ENCODE measurements at regions not wholly inside any gene's neighbourhood (a gene's known extent, or its start where the extent isn't known, plus 50 kb on each side); places are given as distances from the start of the nearest gene placed in this dataset.
A peak's percentile ranks its signal among the peaks of the same experiment; 100 is the strongest.

DNA sequence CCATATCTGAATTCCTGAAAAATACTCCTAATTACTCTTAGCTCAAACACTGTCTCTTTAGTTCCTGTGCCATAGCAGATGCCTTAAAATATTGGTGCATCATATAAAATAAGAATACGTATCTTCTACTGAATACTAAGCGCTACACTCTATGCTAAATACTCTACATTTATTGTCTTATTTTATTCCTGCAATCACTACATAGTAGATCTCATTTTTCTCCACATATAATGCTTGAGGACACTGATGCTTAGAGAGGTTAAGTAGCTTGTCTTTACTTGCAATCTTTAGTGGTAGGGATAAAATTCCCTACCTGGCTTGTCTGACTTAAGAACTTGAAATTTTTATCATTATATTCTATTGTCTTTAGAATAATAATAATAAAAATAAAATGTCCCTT lies 137.3 kb upstream of the SETBP1 start:
- intact Hi-C loops (cut with DNase I; ENCODE audit: low total_unique reads) (no loop called here), in situ Hi-C loops (cut with MboI; ENCODE audit: low pct_ligation_motif_present in 1 of 4, low pct_unique_long_range_greater_than_20kb in 1 of 4, low sequenced_read_pairs in 3 of 4) (no loop called here)
- DNase-seq = no peak
- peaks cover 0 to 6% (median 0%) of the 10 kb centered on the region in 4 donors for H3K4me1 ChIP-seq
- H3K9me3 ChIP-seq = no peaks in the 10 kb centered on the region
- no peak overlapping the region for H3K27ac ChIP-seq
- no peak for TF ChIP-seq EP300 (IDR thresholded peaks at IDR 0.05; ENCODE audit: low read depth)
- TF ChIP-seq POLR2A (IDR thresholded peaks at IDR 0.05) = no peak
- TF ChIP-seq, protein P1, sequence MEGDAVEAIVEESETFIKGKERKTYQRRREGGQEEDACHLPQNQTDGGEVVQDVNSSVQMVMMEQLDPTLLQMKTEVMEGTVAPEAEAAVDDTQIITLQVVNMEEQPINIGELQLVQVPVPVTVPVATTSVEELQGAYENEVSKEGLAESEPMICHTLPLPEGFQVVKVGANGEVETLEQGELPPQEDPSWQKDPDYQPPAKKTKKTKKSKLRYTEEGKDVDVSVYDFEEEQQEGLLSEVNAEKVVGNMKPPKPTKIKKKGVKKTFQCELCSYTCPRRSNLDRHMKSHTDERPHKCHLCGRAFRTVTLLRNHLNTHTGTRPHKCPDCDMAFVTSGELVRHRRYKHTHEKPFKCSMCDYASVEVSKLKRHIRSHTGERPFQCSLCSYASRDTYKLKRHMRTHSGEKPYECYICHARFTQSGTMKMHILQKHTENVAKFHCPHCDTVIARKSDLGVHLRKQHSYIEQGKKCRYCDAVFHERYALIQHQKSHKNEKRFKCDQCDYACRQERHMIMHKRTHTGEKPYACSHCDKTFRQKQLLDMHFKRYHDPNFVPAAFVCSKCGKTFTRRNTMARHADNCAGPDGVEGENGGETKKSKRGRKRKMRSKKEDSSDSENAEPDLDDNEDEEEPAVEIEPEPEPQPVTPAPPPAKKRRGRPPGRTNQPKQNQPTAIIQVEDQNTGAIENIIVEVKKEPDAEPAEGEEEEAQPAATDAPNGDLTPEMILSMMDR (IDR thresholded peaks at IDR 0.05) = no peak
- no peak for TF ChIP-seq POLR2AphosphoS5 (IDR thresholded peaks at IDR 0.05)
- 95 to 100% methylated on average over 2 of the region's 2 CpGs for WGBS, 2 donors (ENCODE audit: low coverage in 1 of 2)
- H3K27me3 ChIP-seq = no peaks in the 10 kb centered on the region
- no peaks in the 10 kb centered on the region for H3K36me3 ChIP-seq
- H3K4me3 ChIP-seq = no peak overlapping the region

DNA sequence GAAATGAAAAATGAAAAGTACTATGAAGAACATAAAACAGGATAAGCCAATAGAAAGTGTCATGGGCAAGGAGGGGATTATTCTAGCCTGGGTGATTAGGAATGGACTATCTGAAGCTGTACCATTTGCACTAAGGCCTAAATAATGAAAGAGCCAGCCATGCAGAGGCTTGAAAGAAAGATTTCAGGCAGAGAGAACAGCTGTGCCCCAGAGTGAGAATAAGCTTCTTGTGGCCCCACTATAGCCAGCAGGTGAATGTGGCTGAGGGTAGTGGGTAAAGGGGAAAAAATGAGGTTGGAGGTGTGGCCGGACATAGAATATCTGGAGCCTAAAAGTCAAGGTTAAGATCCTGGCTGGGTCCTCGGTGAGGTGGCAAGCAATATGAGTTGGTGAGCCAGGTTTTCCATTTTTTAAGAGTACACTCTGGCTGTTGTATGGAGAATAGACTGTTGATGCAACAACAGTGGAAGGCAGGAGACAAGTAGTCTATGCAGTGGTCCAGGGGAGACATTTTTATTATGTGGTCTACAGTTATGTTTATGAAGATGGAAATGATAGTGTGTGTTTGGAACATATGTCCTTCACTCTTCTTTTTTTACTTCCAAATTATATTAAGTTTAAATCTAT lies 135.2 kb upstream of the SETBP1 start:
- Histone ChIP-seq H3K36me3 (no peaks in the 10 kb centered on the region), H3K9me3 (no peaks in the 10 kb centered on the region), H3K27me3 (no peaks in the 10 kb centered on the region), H3K4me3 (no peak overlapping the region), H3K4me1 (peaks cover 0 to 6% (median 0%) of the 10 kb centered on the region in 4 donors), H3K27ac (no peak overlapping the region)
- TF ChIP-seq, protein P1 (IDR thresholded peaks at IDR 0.05) = no peak
- TF ChIP-seq POLR2A (IDR thresholded peaks at IDR 0.05) (no peak), EP300 (IDR thresholded peaks at IDR 0.05; ENCODE audit: low read depth) (no peak), POLR2AphosphoS5 (IDR thresholded peaks at IDR 0.05) (no peak)
- no peak for DNase-seq
- 86 to 95% methylated on average over 2 of the region's 2 CpGs for WGBS, 2 donors (ENCODE audit: low coverage in 1 of 2)
- in situ Hi-C loops (cut with MboI; ENCODE audit: low pct_ligation_motif_present in 1 of 4, low pct_unique_long_range_greater_than_20kb in 1 of 4, low sequenced_read_pairs in 3 of 4) = no loop called here
- intact Hi-C loops (cut with DNase I; ENCODE audit: low total_unique reads) = no loop called here

DNA sequence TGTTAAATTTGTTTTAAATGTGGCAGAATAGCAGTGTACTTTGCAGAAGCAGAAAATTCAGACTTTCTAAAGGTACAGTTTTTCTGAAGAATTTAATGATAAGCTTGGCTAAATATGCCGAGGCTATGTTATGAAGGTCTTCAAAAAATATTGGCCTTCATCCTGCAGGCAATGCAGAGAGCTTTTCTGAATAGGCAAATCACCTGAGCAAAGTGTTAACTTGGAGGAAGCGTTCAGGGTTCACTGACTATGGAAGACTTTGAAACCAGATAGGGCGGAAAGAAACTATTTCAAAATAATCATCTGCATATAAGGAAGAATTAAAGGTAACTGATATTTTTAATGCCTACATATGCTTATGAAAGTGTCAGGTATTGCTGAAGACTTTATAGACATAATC lies 133.7 kb upstream of the SETBP1 start:
- H3K27ac ChIP-seq = no peak overlapping the region
- H3K4me1 ChIP-seq = peaks cover 0 to under 1% (median 0%) of the 10 kb centered on the region in 4 donors
- H3K9me3 ChIP-seq = no peaks in the 10 kb centered on the region
- WGBS, 2 donors (ENCODE audit: low coverage in 1 of 2) = 72 to 73% methylated on average over 3 of the region's 3 CpGs
- no peak for DNase-seq
- in situ Hi-C loops (cut with MboI; ENCODE audit: low pct_ligation_motif_present in 1 of 4, low pct_unique_long_range_greater_than_20kb in 1 of 4, low sequenced_read_pairs in 3 of 4) (no loop called here), intact Hi-C loops (cut with DNase I; ENCODE audit: low total_unique reads) (no loop called here)
- no peak overlapping the region for H3K4me3 ChIP-seq
- TF ChIP-seq EP300 (IDR thresholded peaks at IDR 0.05; ENCODE audit: low read depth) (no peak), POLR2AphosphoS5 (IDR thresholded peaks at IDR 0.05) (no peak), POLR2A (IDR thresholded peaks at IDR 0.05) (no peak)
- TF ChIP-seq, protein P1 (IDR thresholded peaks at IDR 0.05) = no peak
- no peaks in the 10 kb centered on the region for H3K27me3 ChIP-seq
- no peaks in the 10 kb centered on the region for H3K36me3 ChIP-seq

DNA sequence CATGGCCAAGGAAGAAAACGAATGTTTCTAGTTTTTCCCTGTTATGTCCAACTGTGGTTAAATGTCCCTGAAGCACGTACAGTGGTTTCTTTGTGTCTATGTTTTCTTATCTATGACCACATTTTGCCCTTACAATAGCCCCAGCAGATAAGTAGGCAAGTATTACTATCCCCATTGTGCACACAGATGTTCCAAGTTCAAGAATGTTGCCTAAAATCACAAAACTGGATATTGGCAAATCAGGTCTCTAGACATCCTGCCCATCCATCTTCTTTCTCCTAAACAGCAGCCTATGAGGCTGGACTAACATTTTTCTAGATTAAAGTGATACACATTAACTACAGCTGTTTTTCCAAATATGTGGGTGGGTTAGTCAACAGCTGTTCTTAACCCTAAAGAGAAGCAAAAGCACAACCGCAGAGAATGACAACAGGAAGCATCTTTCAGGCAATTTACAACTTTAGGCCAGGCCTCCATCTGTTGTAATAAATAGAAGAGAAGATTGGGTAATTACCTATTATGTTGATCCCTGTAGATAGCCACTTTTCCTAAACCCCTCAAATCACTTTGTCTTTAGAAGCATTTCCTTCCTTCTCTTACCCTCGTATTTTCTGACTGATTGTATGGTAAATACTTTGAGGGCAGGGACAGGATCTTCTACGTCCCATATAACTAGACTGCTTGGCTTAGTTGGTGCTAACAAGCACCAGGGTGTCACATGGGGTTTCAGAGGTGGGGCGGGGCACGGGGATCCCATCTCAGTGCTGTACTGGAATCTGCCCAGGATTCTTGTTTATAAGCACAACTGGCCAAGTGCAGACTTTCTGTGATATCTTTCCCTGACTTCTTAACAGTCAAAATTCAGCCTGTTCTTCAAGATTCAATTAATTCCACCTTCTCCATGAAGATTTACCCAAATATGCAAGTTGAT lies 132.1 kb upstream of the SETBP1 start:
- peak; percentile 11 for DNase-seq

More for the DNA sequence above, 132.1 kb upstream of the SETBP1 start:
- 46 to 61% methylated on average over 7 of the region's 7 CpGs for WGBS, 2 donors (ENCODE audit: low coverage in 1 of 2)
- Histone ChIP-seq H3K36me3 (no peaks in the 10 kb centered on the region), H3K4me1 (no peaks in the 10 kb centered on the region), H3K4me3 (no peak overlapping the region), H3K9me3 (no peaks in the 10 kb centered on the region), H3K27ac (peak overlapping the region in 2 of 4 donors; percentile 8 to 17), H3K27me3 (no peaks in the 10 kb centered on the region)
- intact Hi-C loops (cut with DNase I; ENCODE audit: low total_unique reads) = no loop called here
- in situ Hi-C loops (cut with MboI; ENCODE audit: low pct_ligation_motif_present in 1 of 4, low pct_unique_long_range_greater_than_20kb in 1 of 4, low sequenced_read_pairs in 3 of 4) = no loop called here
- TF ChIP-seq POLR2AphosphoS5 (IDR thresholded peaks at IDR 0.05) (no peak), POLR2A (IDR thresholded peaks at IDR 0.05) (no peak), EP300 (IDR thresholded peaks at IDR 0.05; ENCODE audit: low read depth) (no peak)
- TF ChIP-seq, protein P1 (IDR thresholded peaks at IDR 0.05) = no peak

All from transverse colon (tissue), 4 donors.